Tibial nerve (tissue), 4 donors: ENCODE measurements at regions not wholly inside any gene's neighbourhood (a gene's known extent, or its start where the extent isn't known, plus 50 kb on each side); places are given as distances from the start of the nearest gene placed in this dataset.
"Not testable (repeated sequence)": the region's sequence is repeated elsewhere in the genome, so short reads cannot be mapped to it uniquely, and the experiment has no call there.

Experiments
- CTCF ChIP-seq, 5 experiments: fragments of 200-600 bp in 3 of 5; fragments of 450-650 bp in 2 of 5; sonication (generic) in 3 of 5; IDR thresholded peaks; one replicate each; pipeline ENCODE4 v1.5.1; 2016 to 2019; ENCODE audit warnings: antibody characterized with exemption in 5 of 5, mild to moderate bottlenecking in 3 of 5, moderate library complexity in 2 of 5
- EP300 ChIP-seq, 2 donors: sonication (generic); formaldehyde crosslinking; IDR thresholded peaks; one replicate each; pipeline ENCODE4 v1.6.1; 2017; ENCODE audit warnings: antibody characterized with exemption in 2 of 2, mild to moderate bottlenecking in 1 of 2
- POLR2A ChIP-seq, 2 donors: fragments of 450-650 bp; IDR thresholded peaks; one replicate each; pipeline ENCODE4 v1.6.1; 2017; ENCODE audit warnings: antibody characterized with exemption in 2 of 2, mild to moderate bottlenecking in 2 of 2, moderate library complexity in 2 of 2

- not testable (repeated sequence) for TF ChIP-seq CTCF, POLR2A, EP300 (IDR thresholded peaks at IDR 0.05)
Observed at GRCh38 chr12:131205275-131205933, 251.7 kb downstream of the ADGRD1 start.
